ENCODE measurements at regions not wholly inside any gene's neighbourhood (a gene's known extent, or its start where the extent isn't known, plus 50 kb on each side); places are given as distances from the start of the nearest gene placed in this dataset.

GRCh38 chr5:44252545-44252944, 136.7 kb downstream of the FGF10 start:
- CTCF ChIA-PET, result no interaction called here
- no peak for TF ChIP-seq CTCF (IDR thresholded peaks at IDR 0.05; ENCODE audit: low read depth, low read length)
- Histone ChIP-seq H3K9me3 (ENCODE audit: control insufficient read depth, insufficient read depth, low read length) (no peaks in the 10 kb centered on the region), H3K27me3 (ENCODE audit: control insufficient read depth, insufficient read depth, low read length) (no peaks in the 10 kb centered on the region), H3K4me3 (ENCODE audit: low read depth, low read length) (no peak overlapping the region), H3K27ac (ENCODE audit: low read depth, low read length) (no peak overlapping the region)
- DNase-seq (ENCODE audit: low read depth, low spot score), result no peak
- POLR2A ChIA-PET, result no interaction called here

GRCh38 chr5:44246986-44247385, 142.2 kb downstream of the FGF10 start:
- DNase-seq (ENCODE audit: low read depth, low spot score), result no peak
- CTCF ChIA-PET, result no interaction called here

GRCh38 chr5:44245935-44246334, 143.3 kb downstream of the FGF10 start:
- Histone ChIP-seq H3K4me3 (ENCODE audit: low read depth, low read length) (no peak overlapping the region), H3K27me3 (ENCODE audit: control insufficient read depth, insufficient read depth, low read length) (no peaks in the 10 kb centered on the region), H3K9me3 (ENCODE audit: control insufficient read depth, insufficient read depth, low read length) (no peaks in the 10 kb centered on the region), H3K27ac (ENCODE audit: low read depth, low read length) (no peak overlapping the region)
- no peak for TF ChIP-seq CTCF (IDR thresholded peaks at IDR 0.05; ENCODE audit: low read depth, low read length)
- CTCF ChIA-PET, result no interaction called here
- POLR2A ChIA-PET, result no interaction called here
- no peak for DNase-seq (ENCODE audit: low read depth, low spot score)

More at GRCh38 chr5:44246986-44247385, 142.2 kb downstream of the FGF10 start:
- TF ChIP-seq CTCF (IDR thresholded peaks at IDR 0.05; ENCODE audit: low read depth, low read length), result no peak
- Histone ChIP-seq H3K9me3 (ENCODE audit: control insufficient read depth, insufficient read depth, low read length) (no peaks in the 10 kb centered on the region), H3K27me3 (ENCODE audit: control insufficient read depth, insufficient read depth, low read length) (no peaks in the 10 kb centered on the region), H3K27ac (ENCODE audit: low read depth, low read length) (no peak overlapping the region), H3K4me3 (ENCODE audit: low read depth, low read length) (no peak overlapping the region)
- POLR2A ChIA-PET, result no interaction called here

- H3K9me3 ChIP-seq (ENCODE audit: control insufficient read depth, insufficient read depth, low read length), result no peaks in the 10 kb centered on the region
- no peak overlapping the region for H3K27ac ChIP-seq (ENCODE audit: low read depth, low read length)
- POLR2A ChIA-PET, result no interaction called here
- DNase-seq (ENCODE audit: low read depth, low spot score), result no peak
- no peak overlapping the region for H3K4me3 ChIP-seq (ENCODE audit: low read depth, low read length)
- no peak for TF ChIP-seq CTCF (IDR thresholded peaks at IDR 0.05; ENCODE audit: low read depth, low read length)
- CTCF ChIA-PET, result interaction anchor here (0.6 kb wide), 1 partner anchor 90 kb away, joined by 4 read pairs; no protein-coding TSS in a partner anchor
- no peaks in the 10 kb centered on the region for H3K27me3 ChIP-seq (ENCODE audit: control insufficient read depth, insufficient read depth, low read length)
Measured at GRCh38 chr5:44242791-44243190, 146.4 kb downstream of the FGF10 start.

- ChIA-PET CTCF (no interaction called here), POLR2A (no interaction called here)
- no peaks in the 10 kb centered on the region for H3K27me3 ChIP-seq (ENCODE audit: control insufficient read depth, insufficient read depth, low read length)
- H3K27ac ChIP-seq (ENCODE audit: low read depth, low read length), result no peak overlapping the region
- H3K9me3 ChIP-seq (ENCODE audit: control insufficient read depth, insufficient read depth, low read length), result no peaks in the 10 kb centered on the region
- TF ChIP-seq CTCF (IDR thresholded peaks at IDR 0.05; ENCODE audit: low read depth, low read length), result no peak
- DNase-seq (ENCODE audit: low read depth, low spot score), result no peak
- H3K4me3 ChIP-seq (ENCODE audit: low read depth, low read length), result no peak overlapping the region
Measured at GRCh38 chr5:44236040-44236439, 153.2 kb downstream of the FGF10 start.
